Mesothelial cell of epicardium (in vitro differentiated cells): ENCODE measurements at regions not wholly inside any gene's neighbourhood (a gene's known extent, or its start where the extent isn't known, plus 50 kb on each side); places are given as distances from the start of the nearest gene placed in this dataset.

ENCODE experiments used
- DNase-seq, 2 experiments: peaks; one replicate each; pipeline ENCODE4 v3.0.0; 2021; ENCODE audit warnings: low spot score in 2 of 2; ENCODE audit not compliant: unreplicated experiment in 2 of 2
- H3K27ac Mint-ChIP-seq: 2 replicates; pipeline ENCODE4 v1.8.0; 2021; ENCODE audit warnings: mixed read lengths
- H3K27me3 Mint-ChIP-seq: 2 replicates; pipeline ENCODE4 v1.8.0; 2021; ENCODE audit warnings: low read depth, mixed read lengths
- H3K36me3 Mint-ChIP-seq: 2 replicates; pipeline ENCODE4 v1.8.0; 2021; ENCODE audit warnings: mixed read lengths
- H3K4me1 Mint-ChIP-seq: 2 replicates; pipeline ENCODE4 v1.8.0; 2021; ENCODE audit warnings: mixed read lengths
- H3K4me3 Mint-ChIP-seq: 2 replicates; pipeline ENCODE4 v1.8.0; 2021; ENCODE audit warnings: mild to moderate bottlenecking, moderate library complexity, mixed read lengths
- H3K9me3 Mint-ChIP-seq: 2 replicates; pipeline ENCODE4 v1.8.0; 2021; ENCODE audit warnings: mixed read lengths
- TF ChIP-seq, protein P1 (sequence below): fragments of 200-600 bp; sonication (generic); IDR thresholded peaks from one replicate; pipeline ENCODE4 v1.5.0; 2021; ENCODE audit warnings: antibody characterized with exemption; ENCODE audit not compliant: unreplicated experiment

- DNase-seq: no peak
- Mint-ChIP-seq H3K4me3 (no peak overlapping the region), H3K4me1 (no peaks in the 10 kb centered on the region), H3K9me3 (peaks cover 4% of the 10 kb centered on the region), H3K36me3 (no peaks in the 10 kb centered on the region), H3K27ac (no peak overlapping the region), H3K27me3 (no peaks in the 10 kb centered on the region)
- TF ChIP-seq, protein P1, sequence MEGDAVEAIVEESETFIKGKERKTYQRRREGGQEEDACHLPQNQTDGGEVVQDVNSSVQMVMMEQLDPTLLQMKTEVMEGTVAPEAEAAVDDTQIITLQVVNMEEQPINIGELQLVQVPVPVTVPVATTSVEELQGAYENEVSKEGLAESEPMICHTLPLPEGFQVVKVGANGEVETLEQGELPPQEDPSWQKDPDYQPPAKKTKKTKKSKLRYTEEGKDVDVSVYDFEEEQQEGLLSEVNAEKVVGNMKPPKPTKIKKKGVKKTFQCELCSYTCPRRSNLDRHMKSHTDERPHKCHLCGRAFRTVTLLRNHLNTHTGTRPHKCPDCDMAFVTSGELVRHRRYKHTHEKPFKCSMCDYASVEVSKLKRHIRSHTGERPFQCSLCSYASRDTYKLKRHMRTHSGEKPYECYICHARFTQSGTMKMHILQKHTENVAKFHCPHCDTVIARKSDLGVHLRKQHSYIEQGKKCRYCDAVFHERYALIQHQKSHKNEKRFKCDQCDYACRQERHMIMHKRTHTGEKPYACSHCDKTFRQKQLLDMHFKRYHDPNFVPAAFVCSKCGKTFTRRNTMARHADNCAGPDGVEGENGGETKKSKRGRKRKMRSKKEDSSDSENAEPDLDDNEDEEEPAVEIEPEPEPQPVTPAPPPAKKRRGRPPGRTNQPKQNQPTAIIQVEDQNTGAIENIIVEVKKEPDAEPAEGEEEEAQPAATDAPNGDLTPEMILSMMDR: no peak
Observed at GRCh38 chr10:18735711-18736110, 76.5 kb downstream of the ARL5B start.

GRCh38 chr10:18737236-18737635, 78.0 kb downstream of the ARL5B start:
- TF ChIP-seq, protein P1: no peak
- Mint-ChIP-seq H3K9me3 (peaks cover 15% of the 10 kb centered on the region), H3K27ac (no peak overlapping the region), H3K36me3 (no peaks in the 10 kb centered on the region), H3K27me3 (no peaks in the 10 kb centered on the region), H3K4me1 (no peaks in the 10 kb centered on the region), H3K4me3 (no peak overlapping the region)
- DNase-seq: no peak

GRCh38 chr10:18737841-18738240, 78.6 kb downstream of the ARL5B start:
- H3K27me3 Mint-ChIP-seq: no peaks in the 10 kb centered on the region
- DNase-seq: no peak

DNA sequence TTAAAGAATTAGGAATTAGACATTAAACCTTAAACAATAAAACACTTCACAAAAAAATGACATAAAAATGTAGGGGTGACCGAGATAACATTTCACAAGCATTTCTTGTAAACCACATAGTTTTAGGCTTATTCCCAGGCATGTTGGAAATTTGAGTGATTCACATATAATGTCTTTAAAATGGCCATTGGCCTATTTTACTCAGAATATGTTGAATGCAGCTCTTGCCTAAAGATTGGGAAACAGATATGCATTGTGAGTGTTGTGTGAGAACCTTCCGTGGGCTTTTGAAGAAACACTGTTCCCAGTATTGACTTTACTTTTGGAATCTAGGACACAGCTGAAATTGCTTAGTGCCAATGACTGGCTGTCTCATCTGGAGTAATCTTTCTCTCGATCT, 79.6 kb downstream of the ARL5B start:
- H3K36me3 Mint-ChIP-seq: no peaks in the 10 kb centered on the region
- no peak overlapping the region for H3K4me3 Mint-ChIP-seq
- peaks cover 15% of the 10 kb centered on the region for H3K9me3 Mint-ChIP-seq
- TF ChIP-seq, protein P1: no peak
- H3K4me1 Mint-ChIP-seq: no peaks in the 10 kb centered on the region
- no peak overlapping the region for H3K27ac Mint-ChIP-seq
- no peaks in the 10 kb centered on the region for H3K27me3 Mint-ChIP-seq
- no peak for DNase-seq

More at GRCh38 chr10:18737841-18738240, 78.6 kb downstream of the ARL5B start:
- Mint-ChIP-seq H3K4me1 (no peaks in the 10 kb centered on the region), H3K4me3 (no peak overlapping the region), H3K27ac (no peak overlapping the region), H3K9me3 (peaks cover 15% of the 10 kb centered on the region), H3K36me3 (no peaks in the 10 kb centered on the region)
- TF ChIP-seq, protein P1: no peak

- no peaks in the 10 kb centered on the region for H3K4me1 Mint-ChIP-seq
- H3K4me3 Mint-ChIP-seq: no peak overlapping the region
- DNase-seq: no peak
- peaks cover 22% of the 10 kb centered on the region for H3K9me3 Mint-ChIP-seq
- no peaks in the 10 kb centered on the region for H3K36me3 Mint-ChIP-seq
- no peaks in the 10 kb centered on the region for H3K27me3 Mint-ChIP-seq
- TF ChIP-seq, protein P1: no peak
- no peak overlapping the region for H3K27ac Mint-ChIP-seq
Observed at GRCh38 chr10:18743926-18744325, 84.7 kb downstream of the ARL5B start.

DNA sequence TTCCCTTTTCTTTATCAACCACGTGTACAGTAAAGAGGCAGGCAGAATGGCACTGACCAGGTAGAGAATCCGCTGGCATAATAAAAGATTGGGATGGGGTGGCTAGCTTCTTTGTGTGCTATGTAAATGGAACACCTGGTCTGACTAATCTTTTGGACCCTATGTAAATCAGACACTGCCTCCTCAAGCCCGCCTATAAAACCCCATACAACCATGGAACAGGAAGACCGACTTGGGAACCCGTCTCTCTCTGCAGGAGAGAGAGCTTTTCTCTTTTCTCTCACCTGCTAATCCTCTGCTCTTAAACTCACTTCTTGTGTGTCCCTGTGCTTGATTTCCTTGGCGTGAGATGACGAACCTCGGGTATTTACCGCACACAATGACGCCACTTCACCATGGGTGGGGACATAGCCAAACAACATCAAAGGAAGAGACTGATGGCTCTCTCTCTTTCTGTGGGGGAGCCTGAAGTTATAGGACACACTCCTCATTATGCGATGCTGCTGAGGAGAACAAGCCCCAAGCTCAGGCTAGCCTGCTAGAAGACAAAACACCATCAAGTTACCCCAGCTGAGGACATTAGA, 94.2 kb downstream of the ARL5B start:
- Mint-ChIP-seq H3K4me1 (no peaks in the 10 kb centered on the region), H3K27ac (no peak overlapping the region), H3K4me3 (no peak overlapping the region), H3K36me3 (no peaks in the 10 kb centered on the region), H3K9me3 (no peaks in the 10 kb centered on the region), H3K27me3 (peaks cover 9% of the 10 kb centered on the region)
- no peak for DNase-seq
- TF ChIP-seq, protein P1: no peak
